H1 (cell line): ENCODE measurements at regions not wholly inside any gene's neighbourhood (a gene's known extent, or its start where the extent isn't known, plus 50 kb on each side); places are given as distances from the start of the nearest gene placed in this dataset.

Experiments used
- CTCF ChIA-PET: fragments of 300-600 bp; sonication (Branson Sonifier 250); formaldehyde crosslinking; loops from one replicate; lab custom pipeline; 2021; ENCODE audit not compliant: partially characterized antibody; lab: Charles Lee
- POLR2A ChIA-PET: fragments of 300-600 bp; sonication (Branson Sonifier 250); formaldehyde crosslinking; loops from one replicate; lab custom pipeline; 2021; ENCODE audit warnings: inconsistent platforms; ENCODE audit not compliant: partially characterized antibody; lab: Charles Lee
- DNase-seq, 2 experiments: peaks; one replicate each; pipeline versions ENCODE4 v3.0.0 to v3.0.0-alpha.2; 2010 to 2022; ENCODE audit warnings: low spot score in 2 of 2, low read depth in 1 of 2, mixed read lengths in 1 of 2
- FAIRE-seq: peaks from 2 replicates; lab custom pipeline; 2011; peaks lifted over from hg19 to GRCh38; lab: Jason Lieb, UNC
- H2AFZ ChIP-seq: 2 replicates; pipeline ENCODE4 v1.8.1; 2012; ENCODE audit warnings: low read length, inconsistent platforms
- H2AK5ac ChIP-seq: 2 replicates; pipeline ENCODE4 v1.6.1; 2013; ENCODE audit warnings: low read depth, low read length
- H2BK120ac ChIP-seq: replicated peaks from 2 replicates; pipeline ENCODE3; 2013; ENCODE audit warnings: low read depth, low read length, inconsistent platforms
- H2BK12ac ChIP-seq: 2 replicates; pipeline ENCODE4 v1.6.1; 2013; ENCODE audit warnings: low read depth, low read length
- H2BK15ac ChIP-seq: 2 replicates; pipeline ENCODE4 v1.6.1; 2013; ENCODE audit warnings: low read length
- H2BK20ac ChIP-seq: 2 replicates; pipeline ENCODE4 v1.6.1; 2013; ENCODE audit warnings: low read length
- H2BK5ac ChIP-seq: 2 replicates; pipeline ENCODE4 v1.6.1; 2013; ENCODE audit warnings: low read depth, low read length
- H3K14ac ChIP-seq: 2 replicates; pipeline ENCODE4 v1.6.1; 2013; ENCODE audit warnings: inconsistent platforms; ENCODE audit not compliant: insufficient read length
- H3K18ac ChIP-seq: 2 replicates; pipeline ENCODE4 v1.6.1; 2013; ENCODE audit warnings: low read length; ENCODE audit errors: extremely low read depth
- H3K23ac ChIP-seq: 2 replicates; pipeline ENCODE4 v1.6.1; 2013; ENCODE audit warnings: inconsistent platforms; ENCODE audit not compliant: insufficient read length
- H3K23me2 ChIP-seq: 2 replicates; pipeline ENCODE4 v1.6.1; 2013; ENCODE audit warnings: low read depth, low read length
- H3K27ac ChIP-seq: 2 replicates; pipeline ENCODE4 v1.6.1; 2011; ENCODE audit warnings: low read depth, low read length, inconsistent platforms
- H3K27me3 ChIP-seq, 4 experiments: replicated peaks in 1 of 4; 1 replicate in 1 of 4; 2 replicates in 3 of 4; pipeline versions ENCODE4 v1.6.1 to v1.8.1; 2011 to 2013; ENCODE audit warnings: low read length in 3 of 4, mild to moderate bottlenecking in 3 of 4, inconsistent platforms in 2 of 4, mixed read lengths in 2 of 4, moderate library complexity in 1 of 4; ENCODE audit not compliant: control insufficient read depth in 3 of 4, insufficient read depth in 3 of 4; ENCODE audit errors: extremely low read depth in 1 of 4
- H3K36me3 ChIP-seq, 4 experiments: 2 replicates each; pipeline versions ENCODE4 v1.6.1 to v1.8.1; 2011 to 2013; ENCODE audit warnings: mild to moderate bottlenecking in 4 of 4, low read length in 3 of 4, moderate library complexity in 2 of 4, control low read depth in 1 of 4, inconsistent platforms in 1 of 4; ENCODE audit not compliant: insufficient read depth in 4 of 4, control insufficient read depth in 2 of 4
- H3K4ac ChIP-seq: replicated peaks from 2 replicates; pipeline ENCODE3; 2013; ENCODE audit warnings: low read length, low read depth, mixed read lengths, inconsistent platforms; ENCODE audit not compliant: insufficient read length
- H3K4me1 ChIP-seq, 4 experiments: replicated peaks in 1 of 4; 1 replicate in 1 of 4; 2 replicates in 3 of 4; pipeline versions ENCODE4 v1.6.1 to v1.8.1; 2011 to 2013; ENCODE audit warnings: low read length in 3 of 4, inconsistent platforms in 2 of 4, mixed read lengths in 1 of 4; ENCODE audit not compliant: insufficient read depth in 4 of 4, control insufficient read depth in 3 of 4
- H3K4me2 ChIP-seq, 2 experiments: 2 replicates each; pipeline versions ENCODE4 v1.6.1 to v1.8.1; 2011 to 2013; ENCODE audit warnings: low read depth in 2 of 2, low read length in 2 of 2, control low read depth in 1 of 2, inconsistent platforms in 1 of 2, mild to moderate bottlenecking in 1 of 2; ENCODE audit not compliant: insufficient read depth in 1 of 2
- H3K4me3 ChIP-seq, 4 experiments: fragments of 200-600, 300-600 bp in 1 of 4; sonication (generic), shearing (Covaris generic), sonication (Bioruptor Twin) in 1 of 4; 2 replicates each; pipeline versions ENCODE4 v1.5.1 to v1.8.1; 2011 to 2016; ENCODE audit warnings: low read length in 4 of 4, low read depth in 3 of 4, control low read depth in 2 of 4, inconsistent platforms in 2 of 4, mild to moderate bottlenecking in 2 of 4, mixed read lengths in 1 of 4, moderate library complexity in 1 of 4; ENCODE audit not compliant: insufficient read depth in 2 of 4; ENCODE audit errors: extremely low read depth in 1 of 4
- H3K56ac ChIP-seq: replicated peaks from 2 replicates; pipeline ENCODE3; 2013; ENCODE audit warnings: low read depth, mild to moderate bottlenecking, mixed read lengths, low read length, inconsistent platforms; ENCODE audit not compliant: insufficient read length
- H3K79me1 ChIP-seq: 2 replicates; pipeline ENCODE4 v1.6.1; 2013; ENCODE audit warnings: low read depth, low read length, control low read depth
- H3K79me2 ChIP-seq, 2 experiments: 2 replicates each; pipeline versions ENCODE4 v1.6.1 to v1.8.1; 2012 to 2013; ENCODE audit warnings: low read length in 2 of 2, mild to moderate bottlenecking in 2 of 2, inconsistent platforms in 1 of 2; ENCODE audit not compliant: insufficient read depth in 2 of 2, control insufficient read depth in 1 of 2
- H3K9ac ChIP-seq, 4 experiments: replicated peaks in 1 of 4; 1 replicate in 1 of 4; 2 replicates in 3 of 4; pipeline versions ENCODE4 v1.6.1 to v1.8.1; 2011 to 2013; ENCODE audit warnings: low read depth in 3 of 4, low read length in 3 of 4, control low read depth in 2 of 4, mild to moderate bottlenecking in 2 of 4, moderate library complexity in 2 of 4, inconsistent platforms in 1 of 4; ENCODE audit errors: extremely low read depth in 1 of 4
- H3K9me3 ChIP-seq, 2 experiments: 2 replicates each; pipeline versions ENCODE4 v1.6.1 to v1.8.1; 2012 to 2013; ENCODE audit warnings: mild to moderate bottlenecking in 2 of 2, moderate library complexity in 2 of 2, control low read depth in 1 of 2, inconsistent platforms in 1 of 2, low read depth in 1 of 2, low read length in 1 of 2, mixed read lengths in 1 of 2; ENCODE audit not compliant: insufficient read depth in 2 of 2
- H4K20me1 ChIP-seq, 2 experiments: replicated peaks in 1 of 2; 2 replicates each; pipeline versions ENCODE3 to v1.8.1; 2011 to 2013; ENCODE audit warnings: inconsistent platforms in 2 of 2, low read length in 2 of 2, mild to moderate bottlenecking in 1 of 2; ENCODE audit not compliant: insufficient read depth in 2 of 2, control insufficient read depth in 1 of 2
- H4K5ac ChIP-seq: 2 replicates; pipeline ENCODE4 v1.6.1; 2013; ENCODE audit warnings: low read length, low read depth, mixed read lengths, inconsistent platforms; ENCODE audit not compliant: insufficient read length
- H4K8ac ChIP-seq: 2 replicates; pipeline ENCODE4 v1.8.0; 2013; ENCODE audit warnings: mild to moderate bottlenecking, moderate library complexity, low read length, inconsistent platforms; ENCODE audit not compliant: insufficient read depth; ENCODE audit errors: extremely low read depth
- H4K91ac ChIP-seq: replicated peaks from 2 replicates; pipeline ENCODE3; 2013; ENCODE audit warnings: low read length, mixed read lengths, inconsistent platforms; ENCODE audit not compliant: insufficient read length
- BACH1 ChIP-seq: IDR thresholded peaks from 2 replicates; pipeline ENCODE4 v1.6.1; 2012; ENCODE audit warnings: low read length, improper control_type of control experiment
- CBX5 ChIP-seq: fragments of 300-800, 300-1000 bp; sonication (generic); IDR thresholded peaks from 2 replicates; pipeline ENCODE4 v1.7.1; 2016; ENCODE audit warnings: antibody characterized with exemption, low read length, low read depth
- CHD1 ChIP-seq: IDR thresholded peaks from 2 replicates; pipeline ENCODE4 v1.6.1; 2012; ENCODE audit warnings: low read depth, low read length, improper control_type of control experiment
- CTCF ChIP-seq, 3 experiments: IDR thresholded peaks; 1 replicate in 2 of 3; 2 replicates in 1 of 3; pipeline versions ENCODE4 v1.5.1 to v1.6.1; 2011; ENCODE audit warnings: low read length in 3 of 3, mild to moderate bottlenecking in 3 of 3, inconsistent platforms in 2 of 3, low read depth in 1 of 3, moderate library complexity in 1 of 3; ENCODE audit not compliant: insufficient read depth in 1 of 3; ENCODE audit errors: control extremely low read depth in 1 of 3
- EGR1 ChIP-seq: IDR thresholded peaks from 2 replicates; pipeline ENCODE4 v1.6.1; 2011; ENCODE audit warnings: low read depth, low read length, borderline replicate concordance
- EP300 ChIP-seq, 2 experiments: IDR thresholded peaks; 1 replicate in 1 of 2; 2 replicates in 1 of 2; pipeline ENCODE4 v1.6.1; 2011 to 2012; ENCODE audit warnings: low read depth in 2 of 2, low read length in 2 of 2, mild to moderate bottlenecking in 2 of 2, borderline replicate concordance in 1 of 2, inconsistent platforms in 1 of 2, moderate library complexity in 1 of 2
- MAX ChIP-seq: IDR thresholded peaks from 2 replicates; pipeline ENCODE4 v1.6.1; 2012; ENCODE audit warnings: inconsistent platforms
- POLR2A ChIP-seq, 2 experiments: IDR thresholded peaks; 1 replicate in 1 of 2; 2 replicates in 1 of 2; pipeline ENCODE4 v1.6.1; 2011; ENCODE audit warnings: low read depth in 2 of 2, low read length in 2 of 2, mild to moderate bottlenecking in 2 of 2; ENCODE audit errors: control extremely low read depth in 1 of 2
- RBBP5 ChIP-seq: IDR thresholded peaks from 2 replicates; pipeline ENCODE4 v1.7.1; 2012; ENCODE audit warnings: low read depth, mild to moderate bottlenecking, inconsistent platforms, low read length, moderate library complexity, borderline replicate concordance
- SP4 ChIP-seq: IDR thresholded peaks from 2 replicates; pipeline ENCODE4 v1.6.1; 2012; ENCODE audit warnings: low read length, inconsistent platforms
- TCF12 ChIP-seq: IDR thresholded peaks from 2 replicates; pipeline ENCODE4 v1.6.1; 2011; ENCODE audit warnings: low read depth, mild to moderate bottlenecking, low read length
- WGBS, 2 experiments: shearing (Covaris generic) in 1 of 2; methylation state at CpG; one replicate each; pipeline versions ENCODE4 v1.1.6 to v1.1.7; 2013 to 2015; ENCODE audit warnings: low lambda C conversion rate in 2 of 2, mixed read lengths in 2 of 2, inconsistent platforms in 1 of 2, low coverage in 1 of 2, missing lambda C conversion rate in 1 of 2; ENCODE audit not compliant: insufficient replicate concordance in 2 of 2, insufficient coverage in 1 of 2, insufficient read length in 1 of 2; ENCODE audit errors: extremely low coverage in 1 of 2, missing lambda C conversion rate in 1 of 2; 5-methylcytosine and 5-hydroxymethylcytosine counted together

DNA sequence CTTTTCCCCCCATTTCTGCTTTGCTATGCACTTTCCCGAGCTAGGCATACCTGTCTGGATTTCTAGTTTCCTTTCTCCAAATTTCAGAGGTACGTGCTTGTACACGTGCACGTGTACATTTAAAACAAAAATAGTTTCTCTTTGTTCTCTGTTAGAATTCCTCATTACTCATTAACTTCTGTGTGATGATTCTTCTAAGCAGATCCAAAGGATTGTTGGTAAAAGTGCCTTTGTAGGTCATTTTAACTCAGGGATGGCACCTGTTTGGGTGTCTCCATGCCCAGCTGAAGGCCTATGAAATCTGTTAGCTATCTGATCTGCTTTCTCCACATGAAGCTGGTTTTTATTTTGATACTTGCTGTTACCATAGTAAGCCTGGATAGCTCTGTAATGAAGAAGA is 264.3 kb downstream of the LPIN1 start:
- TF ChIP-seq TCF12 (no peak), SP4 (no peak), EGR1 (no peak), CBX5 (no peak), RBBP5 (no peak), MAX (no peak), POLR2A (IDR thresholded peaks at IDR 0.05; ENCODE audit: control extremely low read depth in 1 of 2, low read depth in 2 of 2, low read length in 2 of 2) (no peak), CTCF (IDR thresholded peaks at IDR 0.05; ENCODE audit: control extremely low read depth in 1 of 3, insufficient read depth in 1 of 3, low read depth in 1 of 3, low read length in 3 of 3) (no peak), EP300 (IDR thresholded peaks at IDR 0.05; ENCODE audit: borderline replicate concordance in 1 of 2, low read depth in 2 of 2, low read length in 2 of 2) (no peak), BACH1 (no peak), CHD1 (no peak)
- ChIA-PET POLR2A (no interaction called here), CTCF (interaction anchor here (0.9 to 1.4 kb wide), 4 partner anchors 8 to 920 kb away, joined by 3 read pairs; no protein-coding TSS in a partner anchor)
- Histone ChIP-seq H3K79me2 (no peaks in the 10 kb centered on the region), H3K4me1 (peaks cover 0 to 8% (median 2%) of the 10 kb centered on the region in 4 experiments; a peak in 3 of 7 replicates), H2BK15ac (no peak overlapping the region), H3K9me3 (no peaks in the 10 kb centered on the region), H4K91ac (no peak overlapping the region), H3K27ac (no peak overlapping the region), H3K14ac (no peak overlapping the region), H3K56ac (no peak overlapping the region), H2AK5ac (no peak overlapping the region), H3K9ac (no peak overlapping the region), H3K23me2 (no peaks in the 10 kb centered on the region), H3K4me2 (no peak overlapping the region), H3K36me3 (no peaks in the 10 kb centered on the region), H3K79me1 (no peaks in the 10 kb centered on the region), H2BK120ac (no peak overlapping the region), H4K20me1 (no peaks in the 10 kb centered on the region), H3K23ac (no peak overlapping the region), H3K27me3 (no peaks in the 10 kb centered on the region), H2BK12ac (no peak overlapping the region), H4K8ac (no peak overlapping the region), H2BK20ac (no peak overlapping the region), H2BK5ac (no peak overlapping the region), H4K5ac (no peak overlapping the region), H3K18ac (no peak overlapping the region), H3K4ac (no peak overlapping the region), H3K4me3 (no peak overlapping the region), H2AFZ (no peak overlapping the region)
- no peak for FAIRE-seq
- no peak for DNase-seq
- 90% methylated on average over 4 of the region's 4 CpGs; no CpG with 5 or more reads in 1 of the 2 experiments for WGBS, 2 experiments
